ENCODE measurements at regions not wholly inside any gene's neighbourhood (a gene's known extent, or its start where the extent isn't known, plus 50 kb on each side); places are given as distances from the start of the nearest gene placed in this dataset.

GRCh38 chr6:126419901-126420300 is 80.0 kb downstream of the CENPW start:
- no peak overlapping the region for H3K4me3 ChIP-seq (replicated peaks in 1 of 4; ENCODE audit: control extremely low read depth in 1 of 4, insufficient read depth in 1 of 4, low read depth in 3 of 4, low read length in 4 of 4)
- no peak overlapping the region for H3K9ac ChIP-seq (ENCODE audit: insufficient read depth, low read length)
- no peak overlapping the region for H2AFZ ChIP-seq (ENCODE audit: low read length)
- no peaks in the 10 kb centered on the region for H3K4me1 ChIP-seq (ENCODE audit: control insufficient read depth, extremely low read depth, insufficient read depth, low read length)
- H3K4me2 ChIP-seq (ENCODE audit: extremely low read depth, insufficient read depth, low read length) = no peak overlapping the region
- no peak overlapping the region for H3K27ac ChIP-seq (ENCODE audit: insufficient read depth, low read length)
- DNase-seq (ENCODE audit: low read depth in 2 of 2) = no peak
- no peaks in the 10 kb centered on the region for H3K27me3 ChIP-seq (ENCODE audit: control insufficient read depth, insufficient read depth, low read length)
- H4K20me1 ChIP-seq (ENCODE audit: control insufficient read depth, extremely low read depth, insufficient read depth, low read length) = no peaks in the 10 kb centered on the region
- no peaks in the 10 kb centered on the region for H3K36me3 ChIP-seq (ENCODE audit: control insufficient read depth, insufficient read depth, low read length)
- TF ChIP-seq EZH2 (IDR thresholded peaks at IDR 0.05; ENCODE audit: low read length, missing control alignments) (no peak), CTCF (conservative IDR thresholded peaks at IDR 0.05 in 1 of 2, IDR thresholded peaks at IDR 0.05 in 1 of 2; ENCODE audit: low read depth in 1 of 2, low read length in 2 of 2) (no peak)
- no peaks in the 10 kb centered on the region for H3K79me2 ChIP-seq (ENCODE audit: control insufficient read depth, insufficient read depth, low read length)
- no peaks in the 10 kb centered on the region for H3K9me3 ChIP-seq (ENCODE audit: control insufficient read depth, insufficient read depth, low read depth, low read length)

- Histone ChIP-seq H4K20me1 (ENCODE audit: control insufficient read depth, extremely low read depth, insufficient read depth, low read length) (no peaks in the 10 kb centered on the region), H3K9me3 (ENCODE audit: control insufficient read depth, insufficient read depth, low read depth, low read length) (no peaks in the 10 kb centered on the region), H3K4me1 (ENCODE audit: control insufficient read depth, extremely low read depth, insufficient read depth, low read length) (no peaks in the 10 kb centered on the region), H3K9ac (ENCODE audit: insufficient read depth, low read length) (no peak overlapping the region), H3K36me3 (ENCODE audit: control insufficient read depth, insufficient read depth, low read length) (no peaks in the 10 kb centered on the region), H3K79me2 (ENCODE audit: control insufficient read depth, insufficient read depth, low read length) (no peaks in the 10 kb centered on the region), H3K4me2 (ENCODE audit: extremely low read depth, insufficient read depth, low read length) (no peak overlapping the region), H3K27me3 (ENCODE audit: control insufficient read depth, insufficient read depth, low read length) (no peaks in the 10 kb centered on the region), H2AFZ (ENCODE audit: low read length) (no peak overlapping the region), H3K27ac (ENCODE audit: insufficient read depth, low read length) (no peak overlapping the region), H3K4me3 (replicated peaks in 1 of 4; ENCODE audit: control extremely low read depth in 1 of 4, insufficient read depth in 1 of 4, low read depth in 3 of 4, low read length in 4 of 4) (no peak overlapping the region)
- no peak for TF ChIP-seq EZH2 (IDR thresholded peaks at IDR 0.05; ENCODE audit: low read length, missing control alignments)
- no peak for TF ChIP-seq CTCF (conservative IDR thresholded peaks at IDR 0.05 in 1 of 2, IDR thresholded peaks at IDR 0.05 in 1 of 2; ENCODE audit: low read depth in 1 of 2, low read length in 2 of 2)
- no peak for DNase-seq (ENCODE audit: low read depth in 2 of 2)
Measured at GRCh38 chr6:126422912-126423311, 83.0 kb downstream of the CENPW start.

GRCh38 chr6:126427713-126428112 is 87.8 kb downstream of the CENPW start:
- Histone ChIP-seq H3K4me3 (replicated peaks in 1 of 4; ENCODE audit: control extremely low read depth in 1 of 4, insufficient read depth in 1 of 4, low read depth in 3 of 4, low read length in 4 of 4) (no peak overlapping the region), H3K4me2 (ENCODE audit: extremely low read depth, insufficient read depth, low read length) (no peak overlapping the region), H3K27ac (ENCODE audit: insufficient read depth, low read length) (no peak overlapping the region), H3K4me1 (ENCODE audit: control insufficient read depth, extremely low read depth, insufficient read depth, low read length) (no peaks in the 10 kb centered on the region), H3K9ac (ENCODE audit: insufficient read depth, low read length) (no peak overlapping the region), H3K79me2 (ENCODE audit: control insufficient read depth, insufficient read depth, low read length) (no peaks in the 10 kb centered on the region), H3K27me3 (ENCODE audit: control insufficient read depth, insufficient read depth, low read length) (no peaks in the 10 kb centered on the region), H3K36me3 (ENCODE audit: control insufficient read depth, insufficient read depth, low read length) (no peaks in the 10 kb centered on the region), H2AFZ (ENCODE audit: low read length) (no peak overlapping the region), H4K20me1 (ENCODE audit: control insufficient read depth, extremely low read depth, insufficient read depth, low read length) (no peaks in the 10 kb centered on the region), H3K9me3 (ENCODE audit: control insufficient read depth, insufficient read depth, low read depth, low read length) (no peaks in the 10 kb centered on the region)
- TF ChIP-seq CTCF (conservative IDR thresholded peaks at IDR 0.05 in 1 of 2, IDR thresholded peaks at IDR 0.05 in 1 of 2; ENCODE audit: low read depth in 1 of 2, low read length in 2 of 2) = no peak
- no peak for TF ChIP-seq EZH2 (IDR thresholded peaks at IDR 0.05; ENCODE audit: low read length, missing control alignments)
- DNase-seq (ENCODE audit: low read depth in 2 of 2) = no peak
